Stimulated activated naive B cell treated with anti-CD40 and anti-IgM and Interleukin-4, amounts not matched to agents 10 μg/mL and 1 μg/mL and 100 μg/mL, for 72 hours (primary cell): ENCODE measurements at regions not wholly inside any gene's neighbourhood (a gene's known extent, or its start where the extent isn't known, plus 50 kb on each side); places are given as distances from the start of the nearest gene placed in this dataset.

Experiments
- ATAC-seq, 2 donors: fragments of 150-1000 bp; cut with Tn5 transposase; replicated peaks; 2 replicates each; pipeline ENCODE4 v1.10.0; 2021; ENCODE audit warnings: moderate library complexity in 1 of 2
- DNase-seq: peaks from one replicate; pipeline ENCODE4 v3.0.0; 2021
- H3K27ac Mint-ChIP-seq: one replicate; pipeline ENCODE4 v1.8.0; 2022; ENCODE audit warnings: mild to moderate bottlenecking, mixed read lengths
- H3K27me3 Mint-ChIP-seq, 2 donors: one replicate each; pipeline ENCODE4 v1.8.0; 2022; ENCODE audit warnings: mixed read lengths in 2 of 2
- H3K36me3 Mint-ChIP-seq, 2 donors: one replicate each; pipeline ENCODE4 v1.8.0; 2022; ENCODE audit warnings: mixed read lengths in 2 of 2, mild to moderate bottlenecking in 1 of 2
- H3K4me1 Mint-ChIP-seq, 2 donors: one replicate each; pipeline ENCODE4 v1.8.0; 2022; ENCODE audit warnings: mixed read lengths in 2 of 2, mild to moderate bottlenecking in 1 of 2
- H3K4me3 Mint-ChIP-seq, 2 donors: one replicate each; pipeline ENCODE4 v1.8.0; 2022; ENCODE audit warnings: mild to moderate bottlenecking in 2 of 2, mixed read lengths in 2 of 2, moderate library complexity in 1 of 2
- H3K9me3 Mint-ChIP-seq, 2 donors: one replicate each; pipeline ENCODE4 v1.8.0; 2022; ENCODE audit warnings: mixed read lengths in 2 of 2, mild to moderate bottlenecking in 1 of 2

DNA sequence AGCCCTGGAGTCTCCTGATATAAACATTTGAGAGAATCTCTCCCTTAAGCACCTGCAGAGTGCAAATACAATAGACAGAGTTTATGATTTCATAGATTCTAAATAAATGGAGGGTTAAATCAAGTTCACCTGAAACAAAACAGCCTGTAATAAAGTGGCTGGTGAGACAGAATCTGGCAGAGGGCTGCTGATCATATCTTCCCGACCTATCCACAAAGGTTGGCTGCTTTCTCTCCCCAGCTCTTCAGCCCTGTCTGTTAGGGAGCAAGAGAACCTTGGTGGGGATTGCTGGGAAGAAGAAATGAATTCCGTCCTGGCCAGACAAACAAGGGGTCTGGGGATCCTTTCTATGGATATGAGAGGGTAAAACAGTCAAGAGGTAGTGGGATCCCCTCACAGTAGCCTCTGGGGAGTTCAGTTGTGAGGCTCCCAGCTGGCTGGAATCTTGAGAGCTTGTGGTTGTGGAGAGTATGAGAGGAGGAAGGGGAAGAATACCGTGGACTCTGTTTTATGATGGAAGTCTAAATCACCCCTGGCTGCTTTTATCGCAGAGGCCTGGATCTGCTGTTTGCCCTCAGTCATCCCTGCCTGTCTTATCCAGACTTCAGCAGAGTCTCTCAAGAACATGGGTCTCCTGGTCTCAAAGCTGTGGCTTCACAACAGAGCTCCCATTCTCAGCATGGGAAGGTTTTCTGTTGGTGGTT is 451.3 kb downstream of the NTRK3 start:
- Mint-ChIP-seq H3K27me3 (no peaks in the 10 kb centered on the region), H3K27ac (no peak overlapping the region), H3K4me1 (no peaks in the 10 kb centered on the region), H3K9me3 (peaks cover 4 to 6% of the 10 kb centered on the region in 2 donors), H3K36me3 (no peaks in the 10 kb centered on the region), H3K4me3 (no peak overlapping the region)
- ATAC-seq (no peak), DNase-seq (no peak)

DNA sequence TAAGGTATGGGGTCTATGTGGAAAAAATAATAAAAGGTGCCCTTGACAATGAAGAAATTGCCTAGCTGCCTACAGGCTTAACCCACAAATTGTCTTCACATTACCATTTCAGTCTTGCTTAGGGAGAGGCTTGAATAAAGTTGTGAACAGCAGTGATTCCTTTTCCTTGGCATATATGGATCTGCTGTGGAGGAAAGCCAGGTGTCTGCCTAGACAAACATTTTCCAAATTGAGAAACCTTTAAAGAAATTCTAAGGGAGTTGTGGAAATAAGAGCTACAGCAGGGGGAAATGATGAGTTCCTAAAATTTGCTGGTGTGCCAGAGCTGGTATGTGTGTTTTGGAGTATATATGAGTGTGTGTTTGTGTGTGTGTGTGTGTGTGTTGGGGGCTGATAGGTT is 452.1 kb downstream of the NTRK3 start:
- no peak overlapping the region for H3K4me3 Mint-ChIP-seq
- H3K36me3 Mint-ChIP-seq, result no peaks in the 10 kb centered on the region
- no peaks in the 10 kb centered on the region for H3K4me1 Mint-ChIP-seq
- H3K9me3 Mint-ChIP-seq, result peaks cover 5 to 6% of the 10 kb centered on the region in 2 donors
- ATAC-seq (no peak), DNase-seq (no peak)
- no peaks in the 10 kb centered on the region for H3K27me3 Mint-ChIP-seq
- H3K27ac Mint-ChIP-seq, result no peak overlapping the region

DNA sequence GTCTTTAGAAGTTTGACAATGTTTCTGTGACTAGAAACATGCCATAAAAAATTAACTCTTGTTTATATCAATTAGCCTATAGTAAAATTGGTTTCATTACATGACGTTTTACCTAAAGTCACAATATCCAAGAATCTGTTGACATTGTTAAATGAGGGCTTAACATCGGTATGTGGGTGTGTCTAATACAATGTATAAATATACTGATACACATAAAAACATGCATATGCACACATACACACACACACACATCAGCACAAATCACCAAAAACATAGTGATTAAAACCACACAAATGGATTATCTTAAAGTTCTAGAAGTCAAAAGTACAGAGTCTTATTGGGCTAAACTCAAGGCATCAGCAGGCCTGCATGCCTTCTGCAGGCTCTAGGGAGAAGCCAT is 456.7 kb downstream of the NTRK3 start:
- H3K4me3 Mint-ChIP-seq, result no peak overlapping the region

DNA sequence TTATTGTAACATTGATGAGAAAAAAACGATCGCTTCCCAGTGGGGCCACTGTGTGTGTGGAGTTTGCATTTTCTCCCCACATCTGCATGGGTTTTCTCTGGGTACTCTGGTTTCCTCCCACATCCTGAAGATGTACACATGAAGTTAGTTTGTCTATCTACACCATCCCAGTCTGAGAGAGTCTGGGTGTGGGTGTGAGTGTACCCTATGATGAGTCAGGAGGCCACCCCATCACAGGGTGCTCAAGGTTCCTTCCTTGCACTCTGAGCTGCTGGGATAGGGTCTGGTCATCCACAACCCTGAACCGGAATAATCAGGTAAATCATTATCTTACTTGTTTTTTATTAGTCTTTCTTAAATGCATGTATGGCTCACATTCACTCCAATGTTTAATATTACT is 457.1 kb downstream of the NTRK3 start:
- Mint-ChIP-seq H3K4me3 (no peak overlapping the region), H3K27me3 (no peaks in the 10 kb centered on the region), H3K4me1 (no peaks in the 10 kb centered on the region), H3K27ac (no peak overlapping the region), H3K36me3 (no peaks in the 10 kb centered on the region), H3K9me3 (peaks cover 0 to 5% of the 10 kb centered on the region in 2 donors)
- no peak for ATAC-seq
- DNase-seq, result no peak

More for the DNA sequence above, 456.7 kb downstream of the NTRK3 start:
- no peak for DNase-seq
- H3K27me3 Mint-ChIP-seq, result no peaks in the 10 kb centered on the region
- no peaks in the 10 kb centered on the region for H3K36me3 Mint-ChIP-seq
- ATAC-seq, result no peak
- H3K9me3 Mint-ChIP-seq, result peaks cover 0 to 4% of the 10 kb centered on the region in 2 donors
- H3K27ac Mint-ChIP-seq, result no peak overlapping the region
- no peaks in the 10 kb centered on the region for H3K4me1 Mint-ChIP-seq

DNA sequence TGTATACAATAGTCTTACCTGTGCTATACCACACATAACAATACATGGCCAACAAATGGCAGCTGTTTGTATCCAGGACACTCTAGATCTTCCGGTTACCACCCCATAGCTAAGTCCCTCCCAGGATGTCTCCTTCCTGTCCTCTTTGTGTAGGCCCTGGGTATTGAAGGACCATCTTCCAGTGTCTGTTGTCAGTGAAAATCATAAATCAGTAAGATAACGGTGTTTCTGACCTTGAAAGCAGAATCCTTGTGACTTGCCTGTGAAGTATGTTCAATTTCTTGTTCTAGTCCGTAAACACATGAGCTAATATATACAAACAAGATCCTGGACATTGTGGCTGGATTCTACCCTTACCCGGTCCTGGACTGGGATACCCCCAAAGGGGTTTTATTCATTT is 462.8 kb downstream of the NTRK3 start:
- DNase-seq (no peak), ATAC-seq (no peak)
- Mint-ChIP-seq H3K27me3 (no peaks in the 10 kb centered on the region), H3K36me3 (no peaks in the 10 kb centered on the region), H3K4me3 (no peak overlapping the region), H3K9me3 (peaks cover 0 to 3% of the 10 kb centered on the region in 2 donors), H3K4me1 (no peaks in the 10 kb centered on the region), H3K27ac (no peak overlapping the region)

DNA sequence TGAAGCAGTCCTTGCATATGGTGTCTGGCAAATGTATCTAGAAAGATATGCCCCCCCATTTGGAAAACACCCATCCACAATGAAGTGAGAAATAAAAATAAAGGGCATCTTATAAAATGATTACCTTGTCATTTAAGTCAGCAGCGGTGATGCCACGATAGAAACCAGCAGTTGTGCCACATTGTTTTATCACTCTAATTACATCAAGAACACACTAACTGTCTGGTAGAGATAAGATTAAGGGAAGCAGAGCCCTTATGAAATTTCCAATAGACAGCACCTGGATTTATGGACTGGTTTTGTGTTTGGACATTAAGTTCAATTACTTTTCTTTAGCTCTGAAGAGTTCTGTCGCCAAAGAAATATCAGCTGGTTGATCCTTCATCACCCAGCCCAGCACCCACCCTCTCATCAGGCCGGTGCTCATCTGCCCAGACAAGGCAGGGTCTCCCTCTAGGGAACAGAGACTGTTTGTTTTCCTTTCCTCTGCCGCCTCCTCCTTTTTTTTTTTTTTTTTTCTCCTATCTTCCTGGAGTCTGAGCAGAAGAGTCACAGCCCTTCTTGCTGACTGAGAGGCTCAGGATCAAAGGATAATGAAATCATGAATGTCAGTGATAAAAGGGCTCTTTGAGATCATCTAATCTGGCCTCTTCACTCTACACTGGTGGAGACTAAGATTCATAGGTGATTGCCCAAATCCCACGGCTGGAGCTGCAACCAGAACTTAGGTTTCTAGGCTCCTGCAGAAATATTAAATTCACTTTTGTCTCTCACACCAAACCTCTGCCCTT is 464.1 kb downstream of the NTRK3 start:
- no peaks in the 10 kb centered on the region for H3K4me1 Mint-ChIP-seq

DNA sequence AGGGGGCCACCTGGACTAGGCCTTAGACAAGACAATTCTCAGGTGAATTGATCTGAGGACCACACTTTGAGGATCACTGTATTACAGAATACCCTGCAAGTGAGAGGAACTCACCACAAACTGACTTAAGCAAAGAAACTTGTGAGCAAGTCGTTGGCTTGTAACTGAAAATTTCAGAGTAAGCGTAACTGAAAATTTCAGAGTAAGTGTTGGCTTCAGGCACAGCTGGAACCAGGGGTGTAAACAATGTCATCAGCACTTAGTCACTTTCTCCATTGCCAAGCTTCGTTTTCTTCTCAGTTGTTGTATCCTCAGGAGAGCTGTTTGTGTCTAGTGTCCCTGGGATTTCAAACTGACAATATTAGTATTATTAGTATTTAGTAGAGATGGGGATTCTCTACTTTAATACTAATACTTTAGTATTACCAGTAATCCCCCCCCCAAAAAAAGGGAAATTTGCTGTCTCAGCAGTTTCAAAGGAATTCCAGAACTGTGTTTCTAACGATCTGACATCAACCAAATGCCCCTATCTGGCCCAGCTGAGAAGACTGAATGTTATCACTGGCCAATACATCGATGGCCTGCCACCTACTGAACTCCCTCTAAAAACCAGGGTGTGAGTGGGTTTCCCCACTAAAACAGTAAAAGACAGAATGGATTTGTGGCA is 474.4 kb downstream of the NTRK3 start:
- DNase-seq (no peak), ATAC-seq (no peak)
- Mint-ChIP-seq H3K27me3 (no peaks in the 10 kb centered on the region), H3K4me1 (no peaks in the 10 kb centered on the region), H3K4me3 (no peak overlapping the region), H3K36me3 (no peaks in the 10 kb centered on the region), H3K9me3 (peaks cover 0 to 4% of the 10 kb centered on the region in 2 donors), H3K27ac (no peak overlapping the region)

More for the DNA sequence above, 464.1 kb downstream of the NTRK3 start:
- H3K27ac Mint-ChIP-seq, result no peak overlapping the region
- ATAC-seq (no peak), DNase-seq (no peak)
- H3K27me3 Mint-ChIP-seq, result no peaks in the 10 kb centered on the region
- H3K4me3 Mint-ChIP-seq, result no peak overlapping the region
- H3K9me3 Mint-ChIP-seq, result peaks cover 0 to 3% of the 10 kb centered on the region in 2 donors
- H3K36me3 Mint-ChIP-seq, result no peaks in the 10 kb centered on the region

DNA sequence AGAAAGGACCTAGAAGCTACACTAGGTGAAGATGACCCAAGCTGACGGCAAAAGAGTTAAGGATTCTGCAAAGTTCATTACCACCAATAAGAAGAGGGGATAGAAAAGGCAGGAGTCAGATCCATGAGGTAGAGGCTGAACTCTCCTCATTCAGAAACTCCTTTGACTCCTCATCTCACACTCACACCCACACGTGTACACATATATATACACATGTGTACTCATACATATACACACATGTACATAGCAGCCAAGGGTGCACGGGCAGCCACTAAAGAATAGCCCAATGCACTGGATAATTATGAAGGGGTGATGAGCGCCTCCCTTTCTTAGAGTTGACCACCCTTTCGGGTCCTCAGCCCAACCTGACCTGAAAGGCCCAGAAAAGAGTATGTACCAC is 476.8 kb downstream of the NTRK3 start:
- no peak for ATAC-seq
- Mint-ChIP-seq H3K36me3 (no peaks in the 10 kb centered on the region), H3K27ac (no peak overlapping the region), H3K4me3 (no peak overlapping the region), H3K4me1 (no peaks in the 10 kb centered on the region), H3K9me3 (peaks cover 0 to 4% of the 10 kb centered on the region in 2 donors), H3K27me3 (no peaks in the 10 kb centered on the region)
- no peak for DNase-seq

DNA sequence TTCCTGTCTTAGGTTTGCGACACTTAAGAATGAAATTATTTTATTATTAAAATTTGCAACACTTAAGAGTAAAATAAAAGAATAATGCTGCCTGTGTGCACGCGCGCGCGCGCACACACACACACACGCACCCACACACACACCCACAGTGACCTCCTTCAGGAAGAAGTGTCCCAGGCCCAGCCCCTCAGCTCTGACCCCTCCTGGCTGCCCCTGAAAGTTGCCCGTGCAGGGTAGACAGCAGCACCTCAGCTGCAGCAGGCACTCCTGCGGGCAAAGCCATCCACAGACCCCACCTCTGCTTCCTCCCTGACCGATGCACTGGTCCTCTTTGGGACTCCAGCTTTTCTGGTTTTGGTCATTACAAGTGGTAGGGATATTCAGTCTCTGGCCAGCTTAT is 478.2 kb downstream of the NTRK3 start:
- H3K36me3 Mint-ChIP-seq, result no peaks in the 10 kb centered on the region
- no peaks in the 10 kb centered on the region for H3K4me1 Mint-ChIP-seq
- no peaks in the 10 kb centered on the region for H3K27me3 Mint-ChIP-seq
- H3K27ac Mint-ChIP-seq, result no peak overlapping the region
- ATAC-seq (no peak), DNase-seq (no peak)
- no peak overlapping the region for H3K4me3 Mint-ChIP-seq
- peaks cover 0 to 4% of the 10 kb centered on the region in 2 donors for H3K9me3 Mint-ChIP-seq

DNA sequence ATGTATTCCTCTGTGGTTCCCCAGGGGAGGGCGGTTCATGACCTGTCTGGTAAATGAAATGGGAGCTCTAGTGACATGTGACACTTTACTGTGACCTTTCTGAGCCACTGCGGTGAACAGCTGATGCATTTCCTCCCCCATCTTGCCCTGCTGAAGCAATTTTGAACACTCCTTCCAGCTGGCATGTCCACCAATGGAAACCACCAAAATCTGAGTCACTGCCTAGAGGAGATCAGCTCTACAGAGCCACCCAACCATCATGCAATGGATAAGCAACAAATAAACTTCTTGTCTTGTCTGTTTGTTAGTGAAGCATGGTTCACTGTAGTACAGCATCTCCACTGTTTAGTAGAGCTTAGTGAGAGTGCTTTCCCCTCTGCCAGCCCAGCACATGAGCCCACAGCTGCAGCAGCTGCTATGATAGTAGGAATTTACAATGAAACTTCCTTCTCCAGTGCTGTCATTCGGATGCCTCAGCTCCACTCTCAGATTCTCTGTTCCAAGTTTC is 479.4 kb downstream of the NTRK3 start:
- Mint-ChIP-seq H3K27me3 (no peaks in the 10 kb centered on the region), H3K36me3 (no peaks in the 10 kb centered on the region), H3K9me3 (peaks cover 0 to 4% of the 10 kb centered on the region in 2 donors), H3K4me3 (no peak overlapping the region), H3K27ac (no peak overlapping the region), H3K4me1 (no peaks in the 10 kb centered on the region)
- no peak for ATAC-seq
- DNase-seq, result no peak

DNA sequence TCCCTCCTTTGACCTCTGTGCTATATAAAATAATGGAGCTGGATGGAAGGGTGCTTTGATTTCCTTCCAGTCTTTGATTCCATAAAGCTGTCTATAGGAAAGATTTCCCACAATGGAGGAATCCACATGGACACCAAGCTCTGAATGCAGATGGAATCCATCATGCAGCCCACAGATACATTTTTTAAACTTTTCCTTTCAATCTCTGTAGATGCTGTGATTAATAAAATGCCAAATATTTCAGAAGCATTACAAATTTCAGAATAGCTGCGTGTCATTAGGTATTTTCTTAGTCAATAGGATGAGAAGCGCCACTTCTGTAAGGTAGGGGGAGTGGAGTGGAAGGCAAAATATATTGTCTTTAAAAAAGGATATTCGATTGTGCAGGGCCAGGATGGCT is 489.0 kb downstream of the NTRK3 start:
- no peak overlapping the region for H3K4me3 Mint-ChIP-seq
- peaks cover 5 to 8% of the 10 kb centered on the region in 2 donors for H3K27me3 Mint-ChIP-seq
- H3K4me1 Mint-ChIP-seq, result peaks cover 0 to 4% of the 10 kb centered on the region in 2 donors
- ATAC-seq (no peak), DNase-seq (no peak)
- no peaks in the 10 kb centered on the region for H3K36me3 Mint-ChIP-seq
- H3K27ac Mint-ChIP-seq, result no peak overlapping the region
- H3K9me3 Mint-ChIP-seq, result peaks cover 7 to 10% of the 10 kb centered on the region in 2 donors

DNA sequence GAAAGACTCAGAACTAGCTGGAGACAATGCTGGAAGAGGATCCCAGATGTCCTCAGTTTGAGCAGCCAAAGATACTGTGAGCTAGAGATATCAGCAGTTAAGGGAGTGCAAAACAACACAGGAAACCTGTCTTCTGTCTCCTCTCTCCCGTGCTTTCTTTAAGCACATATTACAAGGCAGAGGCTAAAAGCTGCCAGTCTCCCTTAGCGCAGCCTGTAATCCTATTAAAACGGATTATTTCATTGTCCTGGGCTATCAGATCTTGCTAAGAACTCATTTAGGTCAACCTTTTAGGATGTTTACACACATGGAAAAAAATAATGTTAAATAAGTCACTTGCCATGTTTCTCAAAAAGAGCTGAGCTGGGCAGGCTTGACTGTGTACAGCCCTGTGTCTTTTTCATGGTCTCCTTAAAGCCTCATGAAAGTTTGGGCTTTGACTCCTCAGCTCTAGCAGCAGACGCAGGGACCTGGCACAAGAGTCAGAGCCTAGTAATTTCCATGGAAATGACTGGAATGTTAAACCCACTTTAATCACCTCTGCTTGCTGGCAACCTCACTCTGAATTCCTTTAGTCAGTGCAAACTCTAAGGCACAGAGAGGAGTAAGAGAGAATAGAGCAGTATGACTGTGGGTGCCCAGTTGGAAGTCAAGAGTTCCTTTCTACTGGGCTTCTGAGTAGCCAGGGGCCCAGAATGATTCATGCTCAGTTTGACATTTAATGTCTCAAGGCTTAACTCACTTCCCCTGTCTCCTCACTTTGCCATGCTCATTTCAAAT is 491.9 kb downstream of the NTRK3 start:
- H3K27me3 Mint-ChIP-seq, result peaks cover 5 to 8% of the 10 kb centered on the region in 2 donors
- DNase-seq (no peak), ATAC-seq (no peak)
- no peak overlapping the region for H3K4me3 Mint-ChIP-seq
- no peaks in the 10 kb centered on the region for H3K36me3 Mint-ChIP-seq
- peaks cover 10 to 13% of the 10 kb centered on the region in 2 donors for H3K9me3 Mint-ChIP-seq
- no peak overlapping the region for H3K27ac Mint-ChIP-seq
- H3K4me1 Mint-ChIP-seq, result peaks cover 7 to 13% of the 10 kb centered on the region in 2 donors

DNA sequence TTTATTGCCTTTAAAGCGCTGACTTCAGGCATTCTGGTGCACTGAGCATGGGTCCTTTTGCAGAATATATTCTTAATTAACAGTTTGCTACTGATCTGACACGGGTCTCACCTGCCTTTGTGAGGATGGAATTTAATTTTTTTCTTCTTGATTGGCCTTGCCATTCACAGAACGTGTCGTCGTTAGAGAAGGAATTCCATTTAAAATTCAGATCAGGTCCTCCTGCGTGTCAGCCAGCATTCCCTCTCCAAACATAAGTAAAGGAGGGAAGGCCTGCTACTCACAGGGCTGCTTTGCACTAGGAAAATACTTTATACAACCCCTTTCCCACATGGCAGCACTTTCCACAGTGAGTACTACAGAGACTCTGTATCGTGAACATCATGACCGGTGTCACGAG is 492.7 kb downstream of the NTRK3 start:
- Mint-ChIP-seq H3K27ac (no peak overlapping the region), H3K4me1 (peaks cover 7 to 13% of the 10 kb centered on the region in 2 donors), H3K36me3 (no peaks in the 10 kb centered on the region), H3K27me3 (peaks cover 4 to 8% of the 10 kb centered on the region in 2 donors), H3K9me3 (peaks cover 10 to 11% of the 10 kb centered on the region in 2 donors), H3K4me3 (no peak overlapping the region)
- ATAC-seq (no peak), DNase-seq (no peak)
